H1 (cell line): ENCODE measurements at regions not wholly inside any gene's neighbourhood (a gene's known extent, or its start where the extent isn't known, plus 50 kb on each side); places are given as distances from the start of the nearest gene placed in this dataset.

Source experiments
- CBX8 ChIP-seq: fragments of 300-800, 300-1000 bp; sonication (generic); IDR thresholded peaks from 2 replicates; pipeline ENCODE4 v1.7.1; 2016; ENCODE audit warnings: low read depth, low read length, borderline replicate concordance
- CTCF ChIP-seq, 3 experiments: IDR thresholded peaks; 1 replicate in 2 of 3; 2 replicates in 1 of 3; pipeline versions ENCODE4 v1.5.1 to v1.6.1; 2011; ENCODE audit warnings: low read length in 3 of 3, mild to moderate bottlenecking in 3 of 3, inconsistent platforms in 2 of 3, low read depth in 1 of 3, moderate library complexity in 1 of 3; ENCODE audit not compliant: insufficient read depth in 1 of 3; ENCODE audit errors: control extremely low read depth in 1 of 3
- EP300 ChIP-seq, 2 experiments: IDR thresholded peaks; 1 replicate in 1 of 2; 2 replicates in 1 of 2; pipeline ENCODE4 v1.6.1; 2011 to 2012; ENCODE audit warnings: low read depth in 2 of 2, low read length in 2 of 2, mild to moderate bottlenecking in 2 of 2, borderline replicate concordance in 1 of 2, inconsistent platforms in 1 of 2, moderate library complexity in 1 of 2
- JUN ChIP-seq: IDR thresholded peaks from 2 replicates; pipeline ENCODE4 v1.6.1; 2011; ENCODE audit warnings: low read depth, mild to moderate bottlenecking, improper control_type of control experiment, low read length
- MAFK ChIP-seq: IDR thresholded peaks from 2 replicates; pipeline ENCODE4 v1.6.1; 2012; ENCODE audit warnings: low read depth, mild to moderate bottlenecking, improper control_type of control experiment, low read length
- POLR2A ChIP-seq, 2 experiments: IDR thresholded peaks; 1 replicate in 1 of 2; 2 replicates in 1 of 2; pipeline ENCODE4 v1.6.1; 2011; ENCODE audit warnings: low read depth in 2 of 2, low read length in 2 of 2, mild to moderate bottlenecking in 2 of 2; ENCODE audit errors: control extremely low read depth in 1 of 2
- POLR2AphosphoS5 ChIP-seq: IDR thresholded peaks from 2 replicates; pipeline ENCODE4 v1.6.1; 2011; ENCODE audit warnings: low read depth, low read length
- SIN3A ChIP-seq, 2 experiments: IDR thresholded peaks in 1 of 2; conservative IDR thresholded peaks in 1 of 2; 2 replicates each; pipeline ENCODE4 v1.6.1; 2011 to 2012; ENCODE audit warnings: low read length in 2 of 2, improper control_type of control experiment in 1 of 2, low read depth in 1 of 2, mild to moderate bottlenecking in 1 of 2
- SP2 ChIP-seq: IDR thresholded peaks from 2 replicates; pipeline ENCODE4 v1.6.1; 2012; ENCODE audit warnings: mild to moderate bottlenecking, low read length, inconsistent platforms
- TBP ChIP-seq: IDR thresholded peaks from 2 replicates; pipeline ENCODE4 v1.6.1; 2011; ENCODE audit warnings: low read depth, low read length, improper control_type of control experiment
- ZNF274 ChIP-seq: IDR thresholded peaks from 2 replicates; pipeline ENCODE4 v1.7.0; 2012; ENCODE audit warnings: low read length, borderline replicate concordance; ENCODE audit errors: extremely low read depth

- no peak for TF ChIP-seq POLR2A (IDR thresholded peaks at IDR 0.05; ENCODE audit: control extremely low read depth in 1 of 2, low read depth in 2 of 2, low read length in 2 of 2)
- TF ChIP-seq CTCF (IDR thresholded peaks at IDR 0.05; ENCODE audit: control extremely low read depth in 1 of 3, insufficient read depth in 1 of 3, low read depth in 1 of 3, low read length in 3 of 3), result no peak
- TF ChIP-seq EP300 (IDR thresholded peaks at IDR 0.05; ENCODE audit: borderline replicate concordance in 1 of 2, low read depth in 2 of 2, low read length in 2 of 2), result no peak
- TF ChIP-seq JUN, result no peak
- no peak for TF ChIP-seq SP2
- no peak for TF ChIP-seq ZNF274
- no peak for TF ChIP-seq CBX8
- TF ChIP-seq TBP, result no peak
- TF ChIP-seq MAFK, result no peak
- TF ChIP-seq POLR2AphosphoS5, result no peak
- TF ChIP-seq SIN3A (conservative IDR thresholded peaks at IDR 0.05 in 1 of 2, IDR thresholded peaks at IDR 0.05 in 1 of 2; ENCODE audit: low read depth in 1 of 2, low read length in 2 of 2), result no peak
Observed at GRCh38 chr14:56358851-56359614, 220.6 kb upstream of the TMEM260 start.
